ENCODE measurements at regions not wholly inside any gene's neighbourhood (a gene's known extent, or its start where the extent isn't known, plus 50 kb on each side); places are given as distances from the start of the nearest gene placed in this dataset.

DNA sequence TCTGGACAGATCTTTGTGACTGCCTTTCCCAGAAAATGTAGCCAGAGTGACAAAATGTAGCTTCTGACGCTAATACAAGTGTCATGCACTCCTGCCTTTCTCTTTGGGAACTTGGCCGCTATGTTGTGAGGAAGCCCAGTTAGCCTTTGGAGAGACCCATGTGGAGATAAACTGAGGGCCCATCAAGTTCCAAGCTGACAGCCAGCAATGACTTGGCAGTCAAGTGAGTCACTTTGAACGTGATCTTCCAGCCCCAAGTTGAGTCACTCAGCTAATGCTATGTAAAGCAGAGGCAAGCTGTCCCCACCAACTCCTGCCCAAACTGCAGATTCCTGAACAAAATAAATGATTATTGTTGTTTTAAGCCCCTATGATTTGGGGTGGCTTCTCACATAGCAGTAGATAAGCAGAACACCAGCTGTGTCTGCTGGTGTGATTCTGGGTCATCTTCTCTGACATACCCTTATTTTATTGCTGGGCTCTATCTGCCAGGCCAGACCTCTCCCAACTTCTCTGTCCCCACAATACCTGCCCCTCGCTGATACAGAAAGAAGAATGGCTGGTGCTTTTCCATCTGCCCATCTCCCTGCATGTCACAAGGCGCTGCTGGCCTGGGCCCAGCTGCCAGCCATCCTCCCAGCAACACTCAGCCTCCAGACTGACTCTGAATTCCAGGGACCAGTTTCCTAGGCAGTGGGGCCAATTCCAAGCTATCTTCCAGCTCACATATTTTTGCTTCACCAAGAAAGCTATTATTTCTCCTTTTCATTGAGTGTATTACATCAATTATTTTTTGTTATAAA lies 274.8 kb downstream of the LRFN2 start:
- DNase-seq = no peak

DNA sequence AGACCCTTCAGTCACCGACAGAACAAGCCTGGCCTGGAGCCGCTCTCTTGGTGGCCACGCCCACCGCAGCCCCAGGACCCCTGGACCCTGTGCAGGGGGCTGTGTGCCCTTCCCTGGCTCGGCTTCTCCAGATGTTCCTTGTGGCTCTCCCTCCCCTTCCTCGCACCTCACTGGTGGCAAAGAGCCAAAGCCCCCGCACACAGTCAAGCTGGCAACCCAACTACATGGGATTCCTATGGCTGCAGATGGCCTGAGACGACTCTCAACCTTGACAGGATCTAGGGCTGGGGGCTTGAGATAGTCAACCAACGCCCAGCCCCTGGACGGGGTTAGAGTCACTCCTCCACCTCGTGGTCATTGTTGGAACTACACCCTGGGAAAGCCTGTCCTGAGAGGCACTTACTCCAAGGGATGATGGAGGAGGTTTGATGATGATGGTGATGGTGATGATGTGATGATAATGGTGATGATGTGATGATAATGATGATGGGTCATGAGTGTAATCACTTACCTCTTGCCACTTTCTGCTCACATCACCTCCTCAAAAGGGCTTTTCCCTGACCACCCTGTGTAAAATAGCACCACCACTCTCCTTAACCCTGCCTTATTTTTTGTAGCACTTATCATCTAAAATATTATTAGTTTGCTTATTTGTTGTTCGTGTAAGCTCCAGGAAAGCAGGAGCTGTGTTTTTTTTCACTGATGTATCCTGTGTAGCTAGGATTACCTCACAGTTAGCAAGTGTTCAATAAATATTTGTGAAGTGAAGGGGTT lies 278.4 kb downstream of the LRFN2 start:
- DNase-seq = no peak

DNA sequence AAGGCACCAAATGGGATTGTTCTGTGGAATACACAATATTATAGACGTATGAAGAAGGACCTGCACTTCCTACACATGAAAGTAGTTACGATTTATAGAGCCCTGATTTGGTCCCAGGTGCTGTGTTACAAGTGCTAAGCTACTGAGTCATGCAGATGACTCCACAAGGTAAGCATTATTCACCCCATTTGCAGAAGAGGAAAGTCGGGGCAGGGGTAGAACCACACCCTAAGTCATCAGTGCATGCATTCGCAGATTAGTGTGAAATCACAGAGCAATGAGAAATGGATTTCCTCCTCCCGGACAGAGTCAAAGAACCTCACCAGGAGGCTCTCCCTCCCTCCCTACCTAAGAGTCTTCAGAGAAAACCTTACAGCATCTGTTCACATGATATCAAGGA lies 279.5 kb downstream of the LRFN2 start:
- DNase-seq = no peak

- no peak for DNase-seq
Observed at GRCh38 chr6:40302856-40303454, 284.2 kb downstream of the LRFN2 start.

GRCh38 chr6:40299681-40300080 lies 287.5 kb downstream of the LRFN2 start:
- no peak for DNase-seq

GRCh38 chr6:40298207-40298606 lies 289.0 kb downstream of the LRFN2 start:
- no peak for DNase-seq

DNA sequence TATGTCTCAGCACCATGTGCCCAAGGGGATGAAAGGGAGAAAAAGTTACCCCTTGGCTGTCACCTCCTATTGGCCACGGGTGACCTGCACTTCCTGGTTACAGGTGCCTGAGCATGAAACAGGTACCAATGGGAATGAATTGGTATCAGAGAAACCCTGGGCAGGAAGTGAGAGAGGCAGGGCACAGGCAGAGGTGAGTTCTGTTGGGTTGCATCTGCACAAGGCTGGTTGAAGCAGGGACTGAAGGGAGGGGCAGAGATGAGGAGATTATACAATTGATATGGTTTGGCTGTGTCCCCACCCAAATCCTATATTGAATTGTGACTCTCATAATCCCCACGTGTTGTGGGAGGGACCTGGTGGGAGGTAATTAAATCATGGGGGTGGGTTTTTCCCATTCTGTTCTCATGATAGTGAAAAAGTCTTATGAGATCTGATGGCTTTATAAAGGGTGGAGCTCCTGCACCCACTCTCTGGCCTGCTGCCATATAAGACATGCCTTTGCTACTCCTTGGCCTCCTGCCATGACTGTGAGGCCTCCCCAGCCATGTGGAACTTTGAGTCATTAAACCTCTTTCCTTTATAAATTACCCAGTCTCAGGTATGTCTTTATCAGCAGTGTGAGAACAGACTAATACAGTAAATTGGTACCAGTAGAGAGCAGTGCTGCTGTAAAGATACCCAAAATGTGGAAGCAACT lies 291.8 kb downstream of the LRFN2 start:
- DNase-seq = no peak

DNA sequence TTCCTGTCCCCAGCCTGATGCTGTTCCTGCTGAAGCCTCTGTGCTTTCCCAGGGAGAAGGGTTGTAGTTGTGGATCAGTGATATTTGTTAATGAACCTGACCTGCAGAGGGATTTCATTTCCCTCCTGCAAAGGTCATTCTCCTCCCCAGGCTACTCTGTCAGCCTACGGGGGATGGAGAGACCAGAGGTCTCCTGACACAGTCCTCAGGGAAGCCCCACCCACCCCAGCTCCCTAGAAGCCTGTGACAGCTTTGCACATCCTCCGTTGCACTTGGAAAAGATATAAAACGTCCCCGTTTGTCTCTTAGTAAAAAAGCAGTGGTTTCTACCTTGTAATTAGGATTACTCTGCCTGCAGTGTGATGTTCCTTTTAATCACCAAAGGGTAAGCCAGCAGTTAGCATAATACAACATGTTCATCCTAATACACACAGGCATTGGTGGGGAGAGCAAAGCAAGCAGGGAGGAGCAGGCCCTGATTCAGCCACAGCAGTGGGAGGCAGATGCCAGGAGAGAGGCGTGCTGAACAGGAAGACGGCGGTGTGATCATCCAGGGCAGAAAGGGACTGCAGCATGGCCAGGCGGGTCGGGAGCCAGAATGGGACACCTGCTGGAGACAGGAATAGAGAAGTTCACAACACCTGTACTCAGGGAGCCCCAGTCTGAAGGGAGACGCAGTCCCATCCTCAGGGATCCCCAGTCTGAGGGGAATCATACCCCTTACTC lies 293.5 kb downstream of the LRFN2 start:
- DNase-seq = no peak

GRCh38 chr6:40293060-40293459 lies 294.1 kb downstream of the LRFN2 start:
- no peak for DNase-seq

DNA sequence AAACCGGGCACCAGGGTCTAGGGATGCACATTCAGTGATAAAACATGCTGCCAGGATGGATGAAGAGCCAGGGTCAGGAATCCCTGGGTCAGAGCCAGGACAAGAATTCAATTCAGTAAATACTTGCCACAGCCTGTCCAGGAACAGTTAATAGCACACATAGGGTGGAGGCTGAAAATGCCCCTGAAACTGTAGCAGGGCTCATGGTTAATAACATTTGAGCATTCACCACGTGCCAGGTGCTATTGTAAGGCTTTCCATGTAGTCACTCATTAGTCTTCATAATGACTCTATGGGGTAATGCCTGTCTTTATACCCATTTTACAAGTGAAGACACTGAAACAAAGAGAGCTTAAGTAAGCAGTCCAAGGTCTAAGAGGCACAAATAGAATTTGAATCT lies 296.3 kb downstream of the LRFN2 start:
- DNase-seq = no peak

DNA sequence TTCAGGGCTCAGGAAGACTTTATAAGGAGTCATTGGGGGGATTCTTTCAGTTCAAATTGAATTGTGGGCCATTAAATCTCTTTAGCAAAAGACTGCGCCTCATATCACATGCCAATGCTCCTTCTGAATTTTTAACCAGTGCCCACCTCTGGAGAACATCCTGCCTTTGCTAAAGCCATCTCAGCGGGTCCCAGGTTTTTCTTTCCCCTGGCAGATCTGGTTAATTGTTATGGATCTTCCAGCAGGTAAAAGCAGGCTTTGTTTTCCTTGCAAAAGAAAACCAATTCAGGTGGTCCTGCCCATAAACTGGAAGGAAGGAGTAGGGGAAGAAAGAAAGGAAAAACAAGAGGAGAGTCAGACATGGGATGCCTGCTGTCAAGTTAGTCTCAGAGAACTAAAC lies 298.2 kb downstream of the LRFN2 start:
- DNase-seq = no peak

DNA sequence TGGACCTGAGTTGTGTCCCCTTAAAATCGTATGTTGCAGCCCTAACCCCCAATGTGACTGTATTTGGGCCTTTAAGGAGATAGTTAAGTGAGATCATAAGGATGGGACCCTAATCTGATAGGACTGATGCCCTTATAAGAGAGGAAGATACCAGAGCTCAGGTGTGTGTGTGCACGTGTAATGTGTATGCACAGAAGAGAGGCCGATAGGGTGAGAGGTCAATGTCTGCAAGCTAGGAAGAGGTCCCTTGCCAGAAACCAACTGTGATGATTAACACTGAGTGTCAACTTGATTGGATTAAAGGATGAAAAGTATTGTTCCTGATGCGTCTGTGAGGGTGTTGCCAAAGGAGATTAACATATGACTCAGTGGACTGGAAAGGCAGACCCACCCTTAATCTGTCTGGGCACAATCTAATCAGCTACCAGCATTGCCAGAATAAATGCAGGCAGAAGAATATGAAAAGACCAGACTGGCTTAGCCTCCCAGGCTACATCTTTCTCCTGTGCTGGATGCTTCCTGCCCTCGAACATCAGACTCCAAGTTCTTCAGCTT lies 299.8 kb downstream of the LRFN2 start:
- DNase-seq = no peak

- no peak for DNase-seq
Observed at GRCh38 chr6:40286721-40287120, 300.4 kb downstream of the LRFN2 start.

GRCh38 chr6:40285996-40286395 lies 301.2 kb downstream of the LRFN2 start:
- DNase-seq = no peak

- no peak for DNase-seq
Observed at GRCh38 chr6:40285535-40285934, 301.6 kb downstream of the LRFN2 start.

DNA sequence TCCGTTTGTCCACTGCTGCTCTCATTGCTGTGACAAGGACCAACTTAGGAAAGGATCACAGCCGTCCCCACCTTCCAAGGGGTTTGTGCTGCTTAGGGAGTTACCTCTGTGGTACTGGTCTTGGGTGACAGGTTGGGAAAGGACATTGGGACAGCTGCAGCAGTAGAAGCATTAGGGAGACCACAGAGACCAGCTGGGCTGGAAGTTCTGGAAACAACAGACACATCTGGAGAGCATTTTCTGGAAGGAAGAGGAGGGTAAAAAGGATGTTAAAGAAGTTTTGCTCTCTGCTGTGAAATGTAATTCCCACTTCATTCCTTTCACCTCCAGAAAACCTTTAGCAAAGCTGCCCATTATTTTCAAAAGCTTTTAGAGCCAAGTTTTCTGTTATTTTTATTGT lies 304.2 kb downstream of the LRFN2 start:
- DNase-seq = no peak

DNA sequence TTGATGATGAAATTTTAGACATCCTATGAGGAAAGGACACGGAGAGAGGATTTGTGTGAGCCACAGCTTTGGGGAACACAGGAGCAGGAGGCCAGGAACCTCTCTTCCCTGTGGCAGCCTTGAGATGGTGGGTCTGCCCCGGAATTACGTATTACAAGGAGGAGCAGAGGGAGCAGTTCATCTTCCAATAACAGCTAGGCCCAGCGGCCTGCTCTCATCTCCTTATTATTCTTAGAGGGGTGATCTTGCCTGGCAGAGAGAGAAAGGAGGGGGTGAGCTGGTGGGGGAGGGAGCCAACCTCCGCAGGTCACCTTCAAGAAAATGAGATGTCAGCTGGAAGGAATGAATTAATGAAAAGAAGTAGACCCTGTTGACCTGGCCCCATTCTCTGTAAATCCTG lies 305.8 kb downstream of the LRFN2 start:
- no peak for DNase-seq

GRCh38 chr6:40280231-40280630 lies 306.9 kb downstream of the LRFN2 start:
- no peak for DNase-seq

GRCh38 chr6:40276141-40276540 lies 311.0 kb downstream of the LRFN2 start:
- no peak for DNase-seq

DNA sequence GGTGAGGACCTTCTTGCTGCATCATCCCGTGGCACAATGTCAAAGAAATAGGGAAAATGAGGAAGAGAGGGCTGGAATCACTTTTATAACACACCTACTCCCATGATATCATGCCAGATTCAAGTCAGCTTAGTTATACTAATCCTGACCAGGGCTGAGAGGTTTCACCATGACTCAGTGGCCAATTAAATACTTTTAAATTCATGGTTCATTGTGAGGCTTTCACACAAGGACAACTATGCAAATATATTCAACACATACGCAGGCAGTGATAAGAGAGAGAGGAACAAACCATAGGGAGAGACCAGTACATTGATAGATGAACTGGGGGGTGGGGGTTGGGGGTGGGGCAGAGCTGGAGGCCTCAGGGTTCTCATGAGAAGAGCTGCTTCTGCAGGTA lies 313.1 kb downstream of the LRFN2 start:
- DNase-seq = no peak

DNA sequence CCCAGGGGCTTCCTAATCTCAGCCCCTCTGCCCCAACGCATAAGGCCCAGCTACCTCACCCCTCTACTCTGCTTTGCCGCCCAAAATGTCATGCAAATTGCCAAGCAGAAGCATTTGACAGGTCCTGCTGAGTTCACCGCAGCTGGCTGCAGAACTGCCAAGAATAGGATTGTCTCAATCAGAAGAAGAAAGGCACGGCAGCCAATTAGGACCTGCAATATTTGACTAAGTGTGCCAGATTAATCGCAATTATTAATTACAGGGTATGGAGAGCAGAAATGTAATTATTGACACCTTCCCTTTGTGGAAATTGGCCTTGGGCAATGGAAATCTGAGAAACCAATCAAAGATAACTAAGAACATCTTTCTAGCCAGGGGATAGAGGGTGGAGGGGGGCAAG lies 318.6 kb downstream of the LRFN2 start:
- no peak for DNase-seq

DNA sequence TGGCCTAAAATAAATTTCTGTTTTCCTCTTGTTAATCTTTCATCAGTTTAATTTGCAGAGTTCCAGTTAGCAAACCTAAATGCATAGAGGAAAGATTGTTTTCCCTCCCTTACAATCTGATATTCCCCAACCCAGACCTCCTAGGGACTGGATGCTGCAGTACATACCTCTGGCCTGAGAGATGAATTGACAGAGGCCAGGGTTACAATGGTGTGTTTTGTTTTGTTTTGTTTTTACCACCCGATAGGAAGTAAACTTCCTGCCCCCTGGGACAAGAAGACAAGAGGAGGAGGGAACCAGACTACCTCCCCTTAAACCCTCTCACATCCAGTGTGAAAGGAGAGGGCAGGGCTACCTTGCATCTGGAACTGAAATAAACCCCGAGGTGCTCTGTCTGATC lies 319.0 kb downstream of the LRFN2 start:
- no peak for DNase-seq

Data from MV-4-11 (cell line).